HG03439 (cell line): ENCODE measurements at regions not wholly inside any gene's neighbourhood (a gene's known extent, or its start where the extent isn't known, plus 50 kb on each side); places are given as distances from the start of the nearest gene placed in this dataset.
A peak's percentile ranks its signal among the peaks of the same experiment; 100 is the strongest.
"Not testable (repeated sequence)": the region's sequence is repeated elsewhere in the genome, so short reads cannot be mapped to it uniquely, and the experiment has no call there.

Source experiments
- ATAC-seq: cut with Tn5 transposase; IDR thresholded peaks from one replicate; pipeline ENCODE4 v1.9.1; 2021; ENCODE audit warnings: mild to moderate bottlenecking, moderate library complexity; ENCODE audit not compliant: unreplicated experiment

DNA sequence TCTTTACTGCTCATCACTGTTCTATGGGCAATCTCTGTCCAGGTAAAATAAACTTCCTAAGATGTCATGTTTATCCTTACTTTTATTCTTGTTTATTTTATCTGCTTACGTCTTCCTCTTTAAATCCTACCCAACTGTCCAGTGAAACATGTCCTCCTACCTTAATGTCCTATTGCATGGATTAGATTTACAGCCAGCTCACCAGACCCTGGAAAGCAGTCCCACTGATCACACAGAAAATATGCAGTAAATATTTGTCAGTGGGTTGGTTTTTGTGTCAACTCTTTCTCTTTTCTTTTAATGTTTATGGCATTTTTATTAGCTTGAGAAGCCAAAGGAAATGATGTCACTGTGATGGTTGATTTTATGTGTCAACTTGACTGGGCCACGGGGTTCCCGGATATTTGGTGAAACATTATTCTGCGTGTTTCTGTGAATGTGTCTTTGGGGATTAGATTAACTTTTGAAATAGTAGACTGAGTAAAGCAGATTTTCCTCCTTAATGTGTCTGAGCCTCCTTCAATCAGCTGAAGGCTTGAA, 258.3 kb downstream of the SRGAP2C start:
- no peak for ATAC-seq

DNA sequence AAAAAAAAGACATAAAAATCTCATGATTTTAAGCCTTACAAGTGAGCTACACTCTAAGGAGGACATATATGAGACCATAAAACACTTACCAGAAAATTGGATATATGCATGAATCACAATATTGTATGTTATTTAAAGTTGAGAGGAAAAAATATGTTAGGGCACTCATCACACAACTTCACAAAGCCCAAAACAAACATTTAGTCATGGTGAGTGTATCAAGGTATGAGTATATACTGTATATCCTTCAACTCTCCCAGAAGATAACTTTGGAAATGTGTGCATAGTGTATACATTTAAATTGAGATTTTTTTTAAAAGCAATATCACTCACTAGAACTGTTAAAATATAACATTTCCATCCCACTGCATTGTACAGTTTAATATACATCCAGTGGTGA, 259.3 kb downstream of the SRGAP2C start:
- no peak for ATAC-seq

DNA sequence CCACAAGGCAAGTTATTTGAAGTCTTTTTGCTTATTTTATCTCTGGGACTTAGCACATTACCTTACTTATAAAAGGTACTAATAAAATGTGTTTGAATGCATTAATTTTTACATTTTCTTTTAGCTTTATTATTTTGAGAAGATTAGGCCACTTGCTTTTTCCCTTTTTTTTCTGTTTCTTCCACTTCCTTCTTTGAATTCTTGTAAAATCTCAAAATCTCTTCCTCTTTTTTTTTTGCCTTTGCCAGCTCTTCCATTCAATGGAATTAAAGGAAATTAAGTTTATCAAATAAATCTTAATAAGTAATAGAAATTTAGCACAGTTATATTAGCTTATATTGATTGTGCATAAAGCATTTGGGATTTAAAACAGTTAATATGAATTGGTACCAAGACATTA, 260.9 kb downstream of the SRGAP2C start:
- no peak for ATAC-seq

DNA sequence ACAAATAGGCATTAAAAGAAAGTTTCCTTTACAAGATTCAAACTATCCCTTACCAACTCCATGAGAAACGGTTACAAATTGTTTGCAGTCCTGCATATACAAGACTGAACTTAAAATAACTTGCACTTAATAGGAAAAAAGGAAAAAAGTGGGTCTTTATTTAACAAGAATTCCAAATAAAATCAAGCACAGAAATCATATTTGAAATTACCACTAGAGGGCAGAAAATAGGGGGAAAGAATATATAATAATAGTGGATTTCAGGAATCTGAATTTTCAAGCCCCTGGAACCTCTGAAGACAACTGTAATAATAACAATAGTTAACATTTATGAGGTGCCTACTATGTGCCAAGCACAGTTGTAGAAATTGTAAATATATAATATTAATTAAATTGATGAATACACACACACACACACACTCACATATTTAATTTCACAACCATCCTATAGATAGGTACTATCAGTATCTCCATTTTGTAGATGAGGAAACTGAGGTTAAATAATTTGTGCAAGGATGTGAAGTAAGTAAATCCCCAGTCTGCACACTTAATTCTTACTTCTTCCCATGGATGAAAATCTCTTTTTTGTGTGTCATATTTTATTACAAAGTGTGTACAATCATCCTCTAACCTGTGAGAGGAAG, 262.6 kb downstream of the SRGAP2C start:
- ATAC-seq, result not testable (repeated sequence)

DNA sequence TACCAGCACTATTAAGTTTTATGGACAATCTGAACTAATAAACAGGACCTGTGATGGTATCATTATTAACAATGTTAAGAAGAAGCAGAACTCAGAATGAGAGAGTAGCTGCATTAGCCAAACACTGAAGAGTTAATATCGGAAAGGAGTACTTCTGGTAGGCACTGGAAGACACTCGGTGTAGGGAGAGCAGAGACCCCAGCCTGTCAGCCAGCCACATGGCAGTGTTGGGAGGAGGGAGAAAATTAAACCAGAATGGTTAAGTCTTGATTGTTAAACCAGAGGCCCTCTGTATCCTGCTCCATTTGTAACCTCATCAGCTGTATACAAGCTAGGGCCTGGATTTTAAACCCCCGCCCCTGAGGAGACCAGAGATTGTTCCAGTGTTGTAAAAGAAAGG, 263.3 kb downstream of the SRGAP2C start:
- not testable (repeated sequence) for ATAC-seq

DNA sequence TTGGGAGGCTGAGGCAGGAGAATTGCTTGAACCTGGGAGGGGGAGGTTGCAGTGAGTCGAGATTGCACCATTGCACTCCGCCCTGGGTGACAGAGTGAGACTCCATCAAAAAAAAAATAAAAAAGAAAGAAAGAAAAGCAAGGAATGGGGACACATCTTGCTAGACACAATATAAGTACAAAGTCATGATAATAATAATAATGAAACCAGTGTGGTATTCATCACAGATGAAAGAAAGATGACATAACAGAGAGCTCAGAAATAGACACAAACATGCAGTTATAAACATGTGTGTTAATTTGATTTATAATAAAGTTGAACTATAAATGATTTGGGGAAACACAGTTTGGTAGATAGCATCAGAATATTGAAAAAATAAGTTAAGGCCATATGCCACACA, 264.1 kb downstream of the SRGAP2C start:
- no peak for ATAC-seq

DNA sequence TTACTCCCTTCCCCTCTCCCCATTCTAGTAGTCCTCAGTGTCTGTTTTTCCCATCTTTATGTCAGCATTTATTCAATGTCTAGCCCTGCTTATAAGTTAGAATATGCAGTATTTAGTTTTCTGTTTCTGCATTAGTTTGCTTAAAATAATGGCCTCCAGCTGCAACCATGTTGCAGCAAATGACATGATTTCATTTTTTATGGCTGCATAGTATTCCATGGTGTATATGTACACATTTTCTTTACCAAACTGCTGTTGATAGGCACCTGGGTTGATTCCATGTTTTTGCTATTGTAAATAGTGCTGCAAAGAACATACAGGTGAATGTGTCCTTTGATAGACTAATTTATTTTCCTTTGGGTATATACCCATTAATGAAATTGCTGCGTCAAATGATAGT, 267.7 kb downstream of the SRGAP2C start:
- ATAC-seq, result no peak

DNA sequence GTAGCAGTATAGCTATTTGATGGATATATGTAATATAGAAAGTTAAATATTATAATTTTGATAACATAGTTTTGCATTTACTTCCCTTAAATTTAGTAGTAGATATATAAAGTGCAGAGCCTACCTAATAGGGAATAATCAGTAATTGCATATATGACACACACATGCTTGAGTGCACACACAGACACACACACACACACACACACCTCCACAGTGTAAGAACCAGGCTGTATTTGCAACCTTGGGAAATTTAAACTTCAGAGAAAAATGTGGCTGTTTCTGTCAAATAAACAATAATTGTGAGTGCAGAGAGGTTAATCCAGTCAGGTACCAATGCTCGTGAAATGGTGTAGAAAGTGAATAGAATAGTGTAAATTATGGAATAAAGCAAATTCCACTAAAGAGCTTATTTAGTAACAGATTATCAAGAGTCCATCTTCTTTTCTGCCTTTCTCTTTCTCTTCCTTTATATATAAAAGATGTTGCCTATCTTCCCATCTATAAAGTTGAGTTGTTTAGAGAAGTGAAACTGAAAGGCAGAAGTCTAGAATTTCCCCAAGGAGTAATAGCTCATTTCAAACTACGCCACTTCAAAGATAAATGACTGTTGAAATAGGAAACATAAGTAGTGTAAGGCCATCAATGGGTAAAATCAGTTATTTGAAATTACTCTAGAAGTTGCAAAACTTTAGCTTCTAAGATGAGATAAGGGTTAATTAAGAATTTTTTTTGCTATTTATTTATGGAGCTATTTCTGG, 273.7 kb downstream of the SRGAP2C start:
- ATAC-seq, result peak; percentile 95

DNA sequence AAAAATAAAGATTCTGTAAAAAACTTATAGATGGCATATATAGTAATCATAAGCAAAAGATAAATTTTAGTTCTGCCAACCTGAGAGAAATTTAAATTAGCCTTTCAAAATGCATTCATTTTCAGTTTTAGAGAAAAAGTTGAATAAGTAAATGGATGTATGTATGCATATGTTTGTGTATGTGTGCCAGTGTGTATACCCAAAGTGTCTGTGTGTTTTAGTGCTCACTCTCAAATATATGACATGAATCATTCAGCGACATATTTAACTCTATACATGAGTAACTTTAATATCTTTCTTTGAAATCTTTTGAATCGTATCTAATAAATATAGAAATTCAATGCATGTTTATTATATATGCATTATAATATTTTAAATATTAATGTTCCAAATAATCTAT, 274.5 kb downstream of the SRGAP2C start:
- ATAC-seq, result no peak

DNA sequence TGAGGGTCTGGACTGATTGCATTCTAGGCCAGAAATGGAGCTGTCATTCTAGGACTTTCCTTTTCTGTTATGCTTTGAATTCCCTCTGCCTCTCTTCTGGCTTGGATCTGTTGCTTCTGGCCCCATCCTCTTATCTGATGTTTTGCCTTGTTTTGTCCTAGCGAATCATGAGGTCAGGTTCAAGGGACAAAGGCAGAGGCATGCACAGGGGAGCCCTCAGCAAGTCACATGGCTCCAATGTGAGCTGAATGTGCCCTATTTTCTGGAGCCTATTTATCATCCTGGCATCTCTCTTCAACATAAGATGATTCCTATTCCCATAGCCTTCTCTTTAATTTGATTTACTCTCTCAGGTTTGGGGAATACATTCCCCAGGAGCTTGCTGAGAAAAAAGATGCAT, 284.6 kb downstream of the SRGAP2C start:
- ATAC-seq, result not testable (repeated sequence)

DNA sequence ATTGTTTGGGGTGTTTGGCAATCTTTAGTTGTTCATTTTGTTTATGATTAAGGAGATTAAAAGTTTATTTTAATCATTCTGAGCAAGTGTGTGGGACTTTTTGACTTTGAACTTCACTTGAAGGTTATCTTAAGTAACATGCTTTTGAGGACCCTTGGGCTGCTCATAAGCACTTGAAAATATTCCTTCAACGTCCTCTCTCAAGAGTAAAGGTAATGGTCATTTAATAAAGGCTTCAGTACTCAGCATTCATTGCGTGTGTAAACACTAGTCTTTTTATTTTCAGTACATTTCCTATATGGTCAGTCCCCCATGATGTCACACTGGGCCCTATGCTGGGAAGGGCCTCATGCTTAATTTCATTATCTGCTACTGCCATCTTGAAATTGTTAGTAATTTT, 285.6 kb downstream of the SRGAP2C start:
- ATAC-seq, result not testable (repeated sequence)

DNA sequence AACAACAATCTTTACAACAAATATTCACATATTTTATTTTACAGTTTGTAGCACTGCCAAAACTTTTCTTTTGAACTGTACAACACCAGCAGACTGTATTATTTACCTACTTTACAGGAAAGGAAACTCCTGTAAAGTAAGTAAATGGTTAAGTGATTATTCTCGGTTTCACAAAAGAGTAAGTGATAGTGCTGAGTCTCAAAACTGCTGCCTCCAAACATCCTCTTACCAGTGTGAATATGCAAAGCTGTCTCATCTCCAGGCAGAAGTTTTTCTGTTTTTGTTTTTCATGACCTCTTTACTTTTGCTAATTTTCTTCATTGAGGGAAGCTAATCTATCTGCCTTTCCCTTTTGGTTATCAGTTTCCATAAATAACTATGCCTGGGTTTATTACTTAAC, 286.7 kb downstream of the SRGAP2C start:
- no peak for ATAC-seq

DNA sequence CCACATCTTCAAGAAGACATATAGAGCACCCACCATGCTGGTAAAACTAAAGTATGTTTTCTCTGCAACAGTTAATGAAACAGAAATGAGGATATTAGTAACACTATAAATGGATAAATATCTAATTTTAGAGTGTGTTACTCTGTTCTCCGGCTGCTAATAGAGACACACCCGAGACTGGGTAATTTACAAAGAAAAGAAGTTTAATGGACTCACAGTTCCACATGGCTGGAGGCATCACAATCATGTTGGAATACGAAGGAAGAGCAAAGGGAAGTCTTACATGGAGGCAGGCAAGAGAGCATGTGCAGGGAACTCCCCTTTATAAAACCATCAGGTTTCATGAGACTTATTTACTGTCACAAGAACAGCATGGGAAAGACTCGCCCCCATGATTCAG, 287.2 kb downstream of the SRGAP2C start:
- ATAC-seq, result no peak

DNA sequence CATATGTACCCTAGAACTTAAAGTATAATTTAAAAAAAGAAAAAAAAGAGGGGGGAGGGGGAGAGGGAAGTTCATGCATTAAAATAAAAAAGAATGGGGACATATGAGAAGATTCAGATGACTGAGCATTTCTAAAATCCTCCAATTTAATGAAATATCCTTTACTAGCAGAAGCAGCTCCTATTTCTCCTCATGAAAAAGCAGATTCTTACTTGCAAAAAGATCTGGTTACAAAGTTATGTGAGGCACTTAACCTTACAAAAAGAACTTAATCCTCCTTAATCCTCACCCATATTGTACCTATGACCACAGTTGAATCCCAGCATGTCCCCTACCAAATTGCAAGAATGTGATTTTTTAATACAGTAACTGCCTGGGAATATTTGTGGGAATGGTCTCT, 298.5 kb downstream of the SRGAP2C start:
- ATAC-seq, result no peak

DNA sequence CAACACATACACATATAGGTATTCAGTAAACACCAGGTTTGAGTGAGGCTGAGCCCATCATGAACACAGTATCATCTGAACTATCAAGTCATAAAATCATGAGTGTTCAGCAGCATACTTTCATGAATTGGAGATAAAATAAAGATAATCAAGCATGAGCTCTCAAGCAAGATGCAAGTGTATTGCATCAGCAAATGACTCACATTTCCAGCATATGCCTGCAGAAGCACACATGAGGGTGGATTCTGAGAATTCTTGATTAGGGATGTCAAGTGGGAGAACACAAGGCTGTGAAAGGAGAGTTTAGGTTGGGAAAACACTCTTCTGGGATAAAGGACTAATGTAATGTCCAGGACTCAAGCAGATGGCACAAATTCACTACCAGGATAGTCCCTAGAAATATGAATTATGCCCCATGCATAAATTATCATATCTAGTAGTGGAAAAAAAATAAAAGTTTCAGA, 299.2 kb downstream of the SRGAP2C start:
- no peak for ATAC-seq

DNA sequence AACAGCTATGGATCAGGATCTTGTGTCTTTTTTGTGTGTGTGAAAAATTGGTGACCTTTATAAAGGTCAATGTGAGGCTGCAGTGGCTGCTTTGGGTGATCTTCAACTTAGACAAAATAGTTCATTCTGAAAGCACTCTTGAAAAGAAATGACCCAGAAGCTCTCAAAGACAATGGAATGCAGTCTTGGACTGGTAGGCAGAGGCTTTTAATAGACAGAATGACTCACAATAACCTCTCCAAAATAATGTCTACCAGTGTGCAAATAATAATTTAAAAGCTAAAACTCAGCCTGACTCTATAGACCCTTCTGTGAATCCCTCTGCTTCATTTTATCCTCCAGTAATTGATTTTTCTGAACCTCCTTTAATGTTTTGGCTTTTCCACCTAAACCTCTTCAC, 310.0 kb downstream of the SRGAP2C start:
- not testable (repeated sequence) for ATAC-seq

DNA sequence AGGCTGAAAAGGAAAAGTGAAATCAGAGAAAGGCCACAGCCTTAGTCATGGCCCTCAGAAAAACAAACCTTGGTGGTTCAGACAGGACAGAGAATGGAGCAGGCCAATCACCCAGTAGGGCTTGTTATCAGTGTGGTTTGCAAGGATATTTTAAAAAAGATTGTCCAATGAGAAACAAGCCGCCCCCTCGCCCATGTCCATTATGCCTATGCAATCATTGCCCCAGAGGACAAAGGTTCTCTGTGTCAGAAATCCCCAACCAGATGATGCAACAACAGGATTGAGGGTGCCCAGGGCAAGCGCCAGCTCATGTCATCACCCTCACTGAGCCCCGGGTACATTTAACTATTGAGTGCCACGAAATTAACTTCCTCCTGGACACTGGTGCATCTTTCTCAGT, 326.7 kb downstream of the SRGAP2C start:
- ATAC-seq, result not testable (repeated sequence)

DNA sequence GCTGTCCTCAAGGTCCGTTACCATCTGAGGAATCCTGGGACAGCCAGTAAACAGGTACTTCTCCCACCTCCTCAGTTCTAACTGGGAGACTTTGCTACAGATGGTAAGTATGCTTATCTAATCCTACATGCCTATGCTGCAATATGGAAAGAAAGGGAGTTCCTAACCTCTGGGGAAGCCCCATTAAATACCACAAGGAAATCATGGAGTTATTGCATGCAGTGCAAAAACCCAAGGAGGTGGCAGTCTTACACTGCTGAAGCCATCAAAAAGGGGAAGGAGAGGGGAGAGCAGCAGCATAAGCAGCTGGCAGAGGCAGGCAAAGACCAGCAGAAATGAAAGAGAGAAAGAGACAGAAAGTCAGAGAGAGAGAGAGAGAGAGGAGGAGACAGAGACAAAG, 327.1 kb downstream of the SRGAP2C start:
- ATAC-seq, result not testable (repeated sequence)

DNA sequence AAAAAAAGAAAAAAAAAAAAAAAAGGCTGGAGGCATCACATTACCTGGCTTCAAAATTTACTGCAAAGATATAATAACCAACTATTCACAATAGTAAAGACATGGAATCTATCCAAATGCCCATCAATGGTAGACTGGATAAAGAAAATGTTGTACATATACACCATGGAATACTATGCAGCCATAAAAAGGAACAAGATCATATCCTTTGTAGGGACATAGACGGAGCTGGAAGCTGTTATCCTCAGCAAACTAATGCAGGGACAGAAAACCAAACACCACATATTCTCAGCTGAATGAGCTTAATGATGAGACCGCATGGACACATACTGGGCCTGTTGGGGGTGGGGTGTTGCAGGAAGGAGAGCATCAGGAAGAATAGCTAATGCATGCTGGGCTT, 330.5 kb downstream of the SRGAP2C start:
- ATAC-seq, result no peak

DNA sequence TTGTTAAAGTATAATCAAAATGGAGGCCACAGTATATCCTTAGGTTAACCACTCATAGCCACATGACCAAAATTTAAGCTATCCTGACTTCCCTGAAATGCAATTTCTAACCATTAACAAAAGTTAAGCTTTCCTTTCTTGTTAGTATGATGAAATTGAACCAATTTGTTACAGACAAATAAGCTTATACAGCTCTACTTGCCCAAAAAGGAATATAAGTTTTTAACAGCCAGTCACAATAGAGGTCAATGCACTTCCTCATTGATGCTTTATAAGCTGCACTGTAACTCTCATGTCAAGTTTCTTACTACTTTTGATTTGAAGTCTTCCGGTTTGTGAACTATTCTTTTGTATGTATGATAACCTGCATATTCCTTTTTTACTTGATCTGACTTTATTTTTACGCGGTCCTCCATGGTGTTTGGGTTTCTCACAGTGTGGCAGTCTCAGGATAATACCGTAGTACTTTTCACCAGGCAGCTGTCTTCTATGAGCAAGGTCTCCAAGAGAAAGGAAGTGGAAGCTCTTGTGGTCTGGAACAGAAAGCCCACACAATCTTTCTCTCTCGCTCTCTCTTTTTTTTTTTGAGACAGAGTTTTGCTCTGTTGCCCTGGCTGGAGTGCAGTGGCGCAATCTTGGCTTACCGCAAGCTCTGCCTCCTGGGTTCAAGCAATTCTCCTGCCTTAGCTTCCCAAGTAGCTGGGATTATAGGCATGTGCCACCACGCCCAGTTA, 331.6 kb downstream of the SRGAP2C start:
- no peak for ATAC-seq

DNA sequence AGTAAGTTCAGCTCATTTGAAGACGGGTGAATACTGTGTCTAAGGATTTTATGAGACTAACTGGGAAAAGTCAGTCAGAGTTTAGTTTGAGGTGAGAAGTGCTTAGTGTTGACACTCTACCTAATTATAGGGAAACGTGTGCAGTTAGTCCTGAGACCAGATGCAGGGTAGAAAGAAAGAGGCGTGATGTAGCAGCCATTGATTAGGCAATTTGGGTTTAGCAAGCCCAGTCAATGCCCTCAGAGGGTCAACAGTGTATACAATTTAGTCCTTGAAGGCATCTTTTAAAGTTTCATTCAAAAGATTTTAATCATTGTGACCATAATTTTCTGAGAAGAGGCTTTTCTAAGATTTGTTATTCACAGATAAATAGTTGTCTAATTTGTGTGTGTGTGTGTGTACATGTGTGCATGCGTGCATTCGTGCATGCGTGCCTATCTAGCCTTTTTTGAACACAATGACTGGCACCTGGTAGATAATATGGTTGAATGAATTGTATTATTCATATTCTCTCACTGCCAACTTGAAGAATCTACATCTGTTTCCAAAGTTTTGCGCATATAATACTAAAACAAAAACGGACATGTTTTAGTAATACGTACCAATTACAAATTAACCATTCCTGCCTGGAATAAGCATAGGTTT, 332.9 kb downstream of the SRGAP2C start:
- ATAC-seq, result no peak
